ENCODE measurements at regions not wholly inside any gene's neighbourhood (a gene's known extent, or its start where the extent isn't known, plus 50 kb on each side); places are given as distances from the start of the nearest gene placed in this dataset.

DNA sequence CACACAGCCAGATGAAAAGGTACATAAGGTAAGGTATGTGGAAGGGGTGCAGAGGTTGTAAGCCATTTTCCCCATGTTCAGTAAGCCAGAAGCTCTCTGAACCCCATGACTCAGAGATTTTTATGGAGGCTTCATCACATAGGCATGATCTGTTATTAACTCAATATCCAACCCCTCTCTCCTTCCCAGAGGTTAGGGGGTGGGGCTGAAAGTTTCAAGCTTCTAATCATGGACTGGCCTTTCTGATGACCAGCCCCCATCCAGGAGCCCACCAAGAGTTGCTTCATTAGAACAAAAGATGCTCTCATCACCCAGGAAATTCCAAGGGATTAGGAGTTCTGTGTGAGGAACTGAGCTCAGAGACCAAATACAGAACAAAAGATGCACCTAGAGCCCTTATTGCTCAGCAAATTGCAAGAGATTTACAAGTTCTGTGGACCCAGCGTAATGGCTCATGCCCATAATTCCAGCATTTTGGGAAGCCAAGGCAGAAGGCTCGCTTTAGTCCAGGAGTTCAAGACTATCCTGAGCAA is 103.2 kb upstream of the DAAM1 start:
- TF ChIP-seq CTCF (IDR thresholded peaks at IDR 0.05) (no peak), POLR2AphosphoS5 (IDR thresholded peaks at IDR 0.05) (no peak), EP300 (IDR thresholded peaks at IDR 0.05) (no peak), POLR2A (IDR thresholded peaks at IDR 0.05; ENCODE audit: low read depth) (no peak)
